GM18868 (cell line): ENCODE measurements at regions not wholly inside any gene's neighbourhood (a gene's known extent, or its start where the extent isn't known, plus 50 kb on each side); places are given as distances from the start of the nearest gene placed in this dataset.

Experiments
- ATAC-seq: cut with Tn5 transposase; IDR thresholded peaks from one replicate; pipeline ENCODE4 v1.9.1; 2021; ENCODE audit warnings: mild to moderate bottlenecking, moderate library complexity; ENCODE audit not compliant: unreplicated experiment

- no peak for ATAC-seq
These were observed 283.0 kb upstream of the PCSK5 start for GRCh38 chr9:75607521-75607920.

- no peak for ATAC-seq
These were observed 281.1 kb upstream of the PCSK5 start for GRCh38 chr9:75609401-75609800.

DNA sequence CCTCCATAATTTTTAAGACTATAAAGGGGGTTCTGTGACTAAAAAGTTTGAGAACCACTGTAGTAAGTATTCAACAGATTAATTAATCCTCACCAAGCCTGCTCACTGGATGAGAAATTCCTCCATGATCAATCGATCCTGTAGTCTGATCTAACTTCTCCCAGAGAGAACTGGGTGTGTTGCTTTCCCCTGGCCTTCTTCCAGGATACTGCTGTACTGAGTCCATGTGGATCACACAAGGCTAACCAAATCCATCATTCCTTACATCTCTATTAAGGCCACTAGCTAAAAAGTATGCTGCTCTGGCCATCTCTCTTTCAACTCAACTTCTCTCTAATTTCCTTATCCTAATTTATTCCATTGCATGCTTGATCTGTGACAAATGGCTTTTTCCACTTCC lies 280.2 kb upstream of the PCSK5 start:
- ATAC-seq, result no peak

GRCh38 chr9:75612205-75612604 lies 278.3 kb upstream of the PCSK5 start:
- no peak for ATAC-seq

DNA sequence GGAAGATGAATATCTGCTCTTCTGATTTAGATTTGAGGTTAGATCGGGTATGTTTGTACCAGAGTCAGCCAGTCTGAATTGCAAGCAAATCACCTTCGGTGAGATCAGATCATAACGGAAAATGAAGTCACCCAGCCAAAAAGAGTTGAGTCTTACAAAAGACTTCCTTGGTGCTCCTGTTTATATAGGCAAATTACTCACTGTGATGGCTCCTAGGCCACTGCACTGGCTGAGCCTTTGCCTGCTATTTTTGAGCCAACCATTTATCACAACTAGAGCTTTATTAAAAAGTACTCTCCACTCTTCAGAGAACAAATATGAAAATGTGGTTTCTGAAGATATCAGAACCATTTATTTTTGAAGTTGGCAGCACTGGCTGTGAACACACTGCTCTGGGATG lies 277.7 kb upstream of the PCSK5 start:
- no peak for ATAC-seq

DNA sequence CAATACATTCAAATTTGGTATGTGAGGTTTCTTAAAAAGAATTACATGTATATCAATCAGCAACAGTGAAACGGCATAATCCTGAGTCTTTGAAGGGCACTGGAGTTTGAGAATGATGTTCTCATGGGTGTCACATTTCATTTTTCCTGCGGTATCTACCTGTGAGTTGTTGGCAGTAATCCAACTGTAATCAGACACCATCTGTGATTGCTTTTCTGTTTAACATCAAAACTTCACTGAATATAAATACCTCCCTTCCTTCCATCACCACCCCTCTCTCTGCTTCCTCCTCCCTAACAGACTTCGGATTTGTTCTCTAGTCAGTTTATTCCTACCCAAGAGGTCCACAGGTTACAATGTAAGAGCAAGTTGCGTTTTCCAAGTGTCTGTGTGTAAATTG lies 275.2 kb upstream of the PCSK5 start:
- no peak for ATAC-seq

GRCh38 chr9:75616052-75616451 lies 274.4 kb upstream of the PCSK5 start:
- no peak for ATAC-seq

GRCh38 chr9:75616841-75617566 lies 273.5 kb upstream of the PCSK5 start:
- ATAC-seq, result no peak

GRCh38 chr9:75623462-75623861 lies 267.0 kb upstream of the PCSK5 start:
- no peak for ATAC-seq

DNA sequence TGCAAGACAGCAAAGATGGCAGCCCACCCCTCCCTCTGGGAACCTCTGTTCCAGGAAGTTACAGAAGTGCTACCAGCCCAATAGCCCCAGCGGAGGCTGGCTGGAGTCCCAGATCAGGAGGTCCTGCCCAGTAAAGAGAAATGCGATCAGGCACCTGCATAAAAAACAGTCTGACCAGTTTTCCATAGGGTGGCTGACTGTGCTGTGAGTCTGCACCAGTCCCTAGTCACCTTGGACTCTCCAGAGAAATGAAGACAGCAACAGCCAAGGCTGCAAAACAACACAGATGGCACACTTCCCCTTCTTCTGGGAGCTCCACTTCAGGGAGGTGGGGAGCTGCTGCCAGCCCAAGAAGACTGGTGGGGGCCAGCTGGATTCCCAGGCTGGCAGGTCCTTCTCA lies 265.5 kb upstream of the PCSK5 start:
- no peak for ATAC-seq

- ATAC-seq, result no peak
These were observed 263.6 kb upstream of the PCSK5 start for GRCh38 chr9:75626860-75627259.

DNA sequence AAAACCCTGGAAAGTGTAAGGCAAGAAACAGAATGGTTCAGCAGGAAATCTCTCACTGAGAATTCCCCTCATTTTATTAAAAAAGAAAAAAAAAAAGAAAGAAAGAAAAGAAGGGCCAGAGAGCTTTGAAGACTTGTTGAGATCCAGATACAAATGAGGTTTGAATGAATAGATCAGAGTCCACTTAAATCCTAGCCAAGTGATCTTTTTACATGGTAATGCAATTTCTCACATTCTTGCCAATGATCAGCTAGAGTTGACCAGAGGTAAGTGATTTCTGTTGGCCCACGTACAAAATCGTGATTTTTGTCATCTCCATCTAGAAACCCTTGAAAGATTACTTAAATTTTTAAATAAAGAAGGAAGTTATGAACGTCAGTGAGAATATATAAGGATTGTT lies 261.5 kb upstream of the PCSK5 start:
- ATAC-seq, result no peak

- ATAC-seq, result no peak
These were observed 256.9 kb upstream of the PCSK5 start for GRCh38 chr9:75633451-75634057.

DNA sequence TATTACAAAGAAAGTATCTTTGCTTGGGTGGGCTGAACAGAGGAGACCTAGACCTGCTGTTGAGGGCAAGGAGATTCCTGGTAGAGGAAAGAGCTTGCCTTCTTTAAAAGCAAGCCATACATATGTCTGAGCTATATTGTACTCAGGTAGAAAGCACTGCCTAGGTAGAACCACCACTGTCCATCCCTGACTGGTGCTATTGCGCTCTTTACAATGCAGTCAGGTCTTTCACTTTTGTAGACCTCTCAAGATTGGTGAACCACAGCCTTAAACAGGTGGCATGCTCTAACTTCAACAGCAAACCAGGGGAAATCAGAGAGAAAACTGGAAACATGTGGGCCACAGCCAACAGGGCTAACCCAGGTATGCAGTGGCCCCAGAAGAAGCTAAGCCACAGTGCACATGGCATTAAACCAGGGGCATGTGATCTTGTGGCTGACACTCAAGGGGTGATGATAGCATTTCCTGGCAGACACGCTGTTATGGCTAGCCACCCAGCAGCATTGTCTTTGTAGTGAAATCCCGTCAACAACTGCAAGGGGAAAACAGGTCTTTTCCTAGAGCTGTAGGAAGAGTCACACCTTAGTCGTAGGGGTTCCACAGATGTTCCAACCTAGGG lies 253.9 kb upstream of the PCSK5 start:
- ATAC-seq, result no peak

- no peak for ATAC-seq
These were observed 250.4 kb upstream of the PCSK5 start for GRCh38 chr9:75639971-75640610.

GRCh38 chr9:75642522-75642921 lies 248.0 kb upstream of the PCSK5 start:
- ATAC-seq, result no peak

- no peak for ATAC-seq
These were observed 245.8 kb upstream of the PCSK5 start for GRCh38 chr9:75644649-75645048.

- no peak for ATAC-seq
These were observed 242.4 kb upstream of the PCSK5 start for GRCh38 chr9:75648034-75648433.

GRCh38 chr9:75649060-75649459 lies 241.4 kb upstream of the PCSK5 start:
- no peak for ATAC-seq

GRCh38 chr9:75651709-75652108 lies 238.8 kb upstream of the PCSK5 start:
- ATAC-seq, result no peak

DNA sequence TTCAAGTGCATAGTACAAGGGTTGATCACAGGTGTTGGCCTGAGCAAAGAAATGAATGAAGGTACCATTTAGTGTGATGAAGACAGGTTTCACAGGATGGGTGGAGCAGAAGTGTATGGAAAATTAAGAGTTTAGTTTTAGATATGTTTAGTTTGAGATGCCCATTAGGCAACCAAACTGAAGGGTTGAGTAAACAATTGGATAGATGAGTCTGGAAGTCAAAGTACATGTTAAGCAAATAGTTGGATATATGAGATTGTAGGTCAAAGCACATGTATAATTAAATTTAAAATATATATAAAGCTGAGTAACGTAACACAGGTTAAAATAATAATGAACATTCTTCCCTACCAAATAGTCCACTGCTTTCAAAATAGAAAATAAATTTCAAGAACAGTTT lies 237.1 kb upstream of the PCSK5 start:
- no peak for ATAC-seq

DNA sequence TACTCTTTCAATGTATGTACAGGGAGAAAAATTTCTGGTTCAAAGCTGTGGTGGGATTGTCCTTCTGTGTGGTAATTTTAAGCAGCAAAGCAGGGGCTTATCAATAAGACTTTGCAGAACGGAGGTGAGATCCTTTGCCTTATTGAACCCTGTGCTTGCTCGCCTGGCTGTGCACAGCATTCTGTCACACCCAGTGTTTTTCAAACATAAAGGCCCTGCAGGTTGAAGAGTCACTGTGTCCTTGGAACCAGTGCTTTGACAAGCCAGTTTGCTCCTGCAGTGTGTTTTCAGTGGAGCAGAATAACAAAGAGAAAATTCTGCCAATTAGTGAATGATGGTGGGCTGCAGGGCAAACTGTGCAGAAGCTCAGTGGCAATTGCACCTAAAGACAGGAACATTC lies 236.7 kb upstream of the PCSK5 start:
- no peak for ATAC-seq
